Adrenal gland (tissue), 9 donors: ENCODE measurements at regions not wholly inside any gene's neighbourhood (a gene's known extent, or its start where the extent isn't known, plus 50 kb on each side); places are given as distances from the start of the nearest gene placed in this dataset.

Source experiments
- DNase-seq, 7 donors: peaks; one replicate each; pipeline ENCODE4 v3.0.0-alpha.2; 2019 to 2020
- H3K27ac ChIP-seq, 5 donors: fragments of 200-600 bp; sonication (generic) in 4 of 5; 1 replicate in 3 of 5; 2 replicates in 2 of 5; pipeline versions ENCODE4 v1.5.1 to v1.8.0; 2016 to 2020; ENCODE audit warnings: mild to moderate bottlenecking in 1 of 5
- H3K27me3 ChIP-seq: fragments of 200-600 bp; 2 replicates; pipeline ENCODE4 v1.8.0; 2021
- H3K36me3 ChIP-seq, 2 donors: fragments of 200-600 bp; replicated peaks in 1 of 2; 1 replicate in 1 of 2; 2 replicates in 1 of 2; pipeline versions ENCODE4 v1.5.1 to v1.8.0; 2018 to 2022
- H3K4me1 ChIP-seq, 2 donors: fragments of 200-600 bp; replicated peaks in 1 of 2; 1 replicate in 1 of 2; 2 replicates in 1 of 2; pipeline versions ENCODE4 v1.5.1 to v1.8.0; 2018 to 2021
- H3K4me3 ChIP-seq, 4 donors: fragments of 200-600 bp; sonication (generic) in 3 of 4; one replicate each; pipeline ENCODE4 v1.5.1; 2016 to 2018
- H3K9me3 ChIP-seq, 3 donors: fragments of 200-600 bp; sonication (generic) in 1 of 3; replicated peaks in 1 of 3; 1 replicate in 2 of 3; 2 replicates in 1 of 3; pipeline versions ENCODE4 v1.5.1 to v1.8.0; 2016 to 2021
- CTCF ChIP-seq, 6 experiments: fragments of 450-650 bp in 4 of 6; fragments of 200-600 bp in 2 of 6; sonication (generic) in 1 of 6; IDR thresholded peaks; 1 replicate in 5 of 6; 2 replicates in 1 of 6; pipeline versions ENCODE4 v1.5.1 to v1.8.0; 2016 to 2021; ENCODE audit warnings: antibody characterized with exemption in 6 of 6, mild to moderate bottlenecking in 2 of 6, moderate library complexity in 1 of 6
- POLR2A ChIP-seq, 2 donors: fragments of 450-650 bp; IDR thresholded peaks; one replicate each; pipeline ENCODE4 v1.6.1; 2017; ENCODE audit warnings: antibody characterized with exemption in 2 of 2, mild to moderate bottlenecking in 2 of 2, moderate library complexity in 1 of 2
- WGBS, 4 donors: extraction: QIAGEN DNeasy Blood & Tissue Kit in 2 of 4; methylation state at CpG; one replicate each; pipeline versions ENCODE4 v1.1.5 to v1.1.7; 2013 to 2017; 5-methylcytosine and 5-hydroxymethylcytosine counted together
- intact Hi-C, 2 donors: fragments of 100-400 bp; cut with DNase I; formaldehyde crosslinking; loops; one replicate each; pipeline versions ENCODE4 v1.14.1 to v1.15.0; 2022 to 2023
- donor health status: healthy with polysubstance abuse.
- donor health status: Bipolar disorder and iron deficiency.
- donor health status: DM: yes; HTN: yes; CAD: no.
- donor health status: DM: no; HTN: no; CAD: no.
- donor health status: DM: no; HTN: no; CAD: no.

- no peaks in the 10 kb centered on the region for H3K27me3 ChIP-seq
- no peaks in the 10 kb centered on the region for H3K4me1 ChIP-seq
- H3K4me3 ChIP-seq = no peak overlapping the region
- H3K9me3 ChIP-seq = no peaks in the 10 kb centered on the region
- intact Hi-C loops = no loop called here
- no peak for TF ChIP-seq CTCF (IDR thresholded peaks at IDR 0.05)
- 58 to 67% (median 64%) methylated on average over 3 of the region's 3 CpGs for WGBS, 4 donors
- no peak overlapping the region for H3K27ac ChIP-seq
- no peaks in the 10 kb centered on the region for H3K36me3 ChIP-seq
- DNase-seq = no peak
Measured at GRCh38 chr7:50146692-50147091, 53.6 kb upstream of the ZPBP start.

- H3K9me3 ChIP-seq = no peaks in the 10 kb centered on the region
- intact Hi-C loops = no loop called here
Measured at GRCh38 chr7:50145801-50146338, 52.8 kb upstream of the ZPBP start.

GRCh38 chr7:50145226-50145625 is 52.2 kb upstream of the ZPBP start:
- TF ChIP-seq POLR2A (IDR thresholded peaks at IDR 0.05) (no peak), CTCF (IDR thresholded peaks at IDR 0.05) (no peak)
- H3K27ac ChIP-seq = no peak overlapping the region
- H3K27me3 ChIP-seq = no peaks in the 10 kb centered on the region
- H3K4me3 ChIP-seq = no peak overlapping the region
- DNase-seq = no peak
- H3K4me1 ChIP-seq = no peaks in the 10 kb centered on the region
- no peaks in the 10 kb centered on the region for H3K9me3 ChIP-seq
- no peaks in the 10 kb centered on the region for H3K36me3 ChIP-seq
- intact Hi-C loops = no loop called here
- WGBS, 4 donors = 61 to 81% (median 72%) methylated on average over 2 of the region's 2 CpGs

More at GRCh38 chr7:50145801-50146338, 52.8 kb upstream of the ZPBP start:
- H3K27me3 ChIP-seq = no peaks in the 10 kb centered on the region
- DNase-seq = no peak
- 45 to 52% (median 48%) methylated on average over 2 of the region's 2 CpGs for WGBS, 4 donors
- no peaks in the 10 kb centered on the region for H3K4me1 ChIP-seq
- no peak overlapping the region for H3K4me3 ChIP-seq
- H3K27ac ChIP-seq = no peak overlapping the region
- TF ChIP-seq POLR2A (IDR thresholded peaks at IDR 0.05) = no peak
- TF ChIP-seq CTCF (IDR thresholded peaks at IDR 0.05) = no peak
- no peaks in the 10 kb centered on the region for H3K36me3 ChIP-seq
